GM12891 (cell line): ENCODE measurements at regions not wholly inside any gene's neighbourhood (a gene's known extent, or its start where the extent isn't known, plus 50 kb on each side); places are given as distances from the start of the nearest gene placed in this dataset.

Experiments used
- POLR2A ChIP-seq: IDR thresholded peaks from 2 replicates; pipeline ENCODE4 v1.6.1; 2011; ENCODE audit warnings: low read depth, low read length, control low read depth
- POLR2AphosphoS5 ChIP-seq: IDR thresholded peaks from 2 replicates; pipeline ENCODE4 v1.6.1; 2011; ENCODE audit warnings: low read depth, low read length, control low read depth

DNA sequence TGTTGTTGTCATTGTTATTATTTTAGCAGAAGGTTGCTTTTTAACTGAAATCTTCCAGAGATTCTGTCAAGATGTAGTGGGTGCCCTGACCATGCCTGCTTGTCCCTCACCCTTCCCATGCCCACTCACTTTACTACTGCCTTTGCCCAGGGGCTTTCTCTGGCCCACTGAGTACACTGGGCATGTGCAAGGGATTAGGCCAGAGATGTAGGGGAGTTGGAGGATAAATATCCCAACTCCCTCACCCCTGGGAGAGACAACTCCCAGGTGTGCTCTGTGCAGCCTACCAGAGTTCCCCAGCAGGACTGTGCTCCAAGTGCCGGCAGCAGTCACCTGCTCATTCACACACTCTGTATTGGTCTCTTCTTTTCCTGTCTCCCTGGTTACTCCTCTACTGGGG, 559.1 kb downstream of the MIAT start:
- TF ChIP-seq POLR2AphosphoS5 (no peak), POLR2A (no peak)
